ENCODE measurements at regions not wholly inside any gene's neighbourhood (a gene's known extent, or its start where the extent isn't known, plus 50 kb on each side); places are given as distances from the start of the nearest gene placed in this dataset.

DNA sequence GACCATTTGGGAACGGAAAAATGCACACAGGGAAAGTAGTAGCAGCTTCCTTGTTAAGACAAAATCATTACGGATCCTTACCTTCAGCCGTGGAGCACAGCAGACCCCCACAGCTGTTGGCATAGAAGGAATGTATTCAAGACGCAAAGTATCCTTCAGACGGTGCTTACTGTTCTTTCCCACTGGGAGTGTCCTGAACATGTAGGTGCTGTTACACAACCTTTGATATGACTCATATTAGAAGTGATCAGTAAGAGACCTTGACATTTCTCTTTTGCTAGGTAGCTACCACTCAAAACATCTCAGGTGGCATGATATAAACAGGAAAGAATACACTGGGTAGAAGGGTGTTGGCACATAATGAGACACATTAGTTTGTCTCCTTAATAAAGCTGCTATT is 154.0 kb upstream of the FMR1 start:
- H3K27me3 ChIP-seq (ENCODE audit: control insufficient read depth, insufficient read depth, low read length), result no peaks in the 10 kb centered on the region
- no peaks in the 10 kb centered on the region for H3K4me1 ChIP-seq (ENCODE audit: control insufficient read depth, insufficient read depth, low read length)
- H3K27ac ChIP-seq (ENCODE audit: low read length), result no peak overlapping the region
- POLR2A ChIA-PET, result no interaction called here
- in situ Hi-C loops (cut with HindIII; ENCODE audit: low pct_unique_long_range_greater_than_20kb, low sequenced_read_pairs) (no loop called here), intact Hi-C loops (cut with micrococcal nuclease; ENCODE audit: unreplicated experiment) (no loop called here)
- TF ChIP-seq, protein P1, sequence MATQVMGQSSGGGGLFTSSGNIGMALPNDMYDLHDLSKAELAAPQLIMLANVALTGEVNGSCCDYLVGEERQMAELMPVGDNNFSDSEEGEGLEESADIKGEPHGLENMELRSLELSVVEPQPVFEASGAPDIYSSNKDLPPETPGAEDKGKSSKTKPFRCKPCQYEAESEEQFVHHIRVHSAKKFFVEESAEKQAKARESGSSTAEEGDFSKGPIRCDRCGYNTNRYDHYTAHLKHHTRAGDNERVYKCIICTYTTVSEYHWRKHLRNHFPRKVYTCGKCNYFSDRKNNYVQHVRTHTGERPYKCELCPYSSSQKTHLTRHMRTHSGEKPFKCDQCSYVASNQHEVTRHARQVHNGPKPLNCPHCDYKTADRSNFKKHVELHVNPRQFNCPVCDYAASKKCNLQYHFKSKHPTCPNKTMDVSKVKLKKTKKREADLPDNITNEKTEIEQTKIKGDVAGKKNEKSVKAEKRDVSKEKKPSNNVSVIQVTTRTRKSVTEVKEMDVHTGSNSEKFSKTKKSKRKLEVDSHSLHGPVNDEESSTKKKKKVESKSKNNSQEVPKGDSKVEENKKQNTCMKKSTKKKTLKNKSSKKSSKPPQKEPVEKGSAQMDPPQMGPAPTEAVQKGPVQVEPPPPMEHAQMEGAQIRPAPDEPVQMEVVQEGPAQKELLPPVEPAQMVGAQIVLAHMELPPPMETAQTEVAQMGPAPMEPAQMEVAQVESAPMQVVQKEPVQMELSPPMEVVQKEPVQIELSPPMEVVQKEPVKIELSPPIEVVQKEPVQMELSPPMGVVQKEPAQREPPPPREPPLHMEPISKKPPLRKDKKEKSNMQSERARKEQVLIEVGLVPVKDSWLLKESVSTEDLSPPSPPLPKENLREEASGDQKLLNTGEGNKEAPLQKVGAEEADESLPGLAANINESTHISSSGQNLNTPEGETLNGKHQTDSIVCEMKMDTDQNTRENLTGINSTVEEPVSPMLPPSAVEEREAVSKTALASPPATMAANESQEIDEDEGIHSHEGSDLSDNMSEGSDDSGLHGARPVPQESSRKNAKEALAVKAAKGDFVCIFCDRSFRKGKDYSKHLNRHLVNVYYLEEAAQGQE (IDR thresholded peaks at IDR 0.05; ENCODE audit: insufficient read depth in 1 of 2, low read depth in 2 of 2, low read length in 1 of 2), result no peak
- H3K4me3 ChIP-seq (ENCODE audit: low read depth in 2 of 2, low read length in 2 of 2), result no peak overlapping the region
- DNase-seq (ENCODE audit: low read depth, low spot score), result no peak
- CTCF ChIA-PET, result no interaction called here
- BruUV-seq (replicated peaks), result no TSS peak
- H3K36me3 ChIP-seq (ENCODE audit: control insufficient read depth, insufficient read depth, low read length), result no peaks in the 10 kb centered on the region
- H3K9me3 ChIP-seq (ENCODE audit: control insufficient read depth, insufficient read depth, low read depth, low read length), result no peaks in the 10 kb centered on the region
- ATAC-seq, result no peak

DNA sequence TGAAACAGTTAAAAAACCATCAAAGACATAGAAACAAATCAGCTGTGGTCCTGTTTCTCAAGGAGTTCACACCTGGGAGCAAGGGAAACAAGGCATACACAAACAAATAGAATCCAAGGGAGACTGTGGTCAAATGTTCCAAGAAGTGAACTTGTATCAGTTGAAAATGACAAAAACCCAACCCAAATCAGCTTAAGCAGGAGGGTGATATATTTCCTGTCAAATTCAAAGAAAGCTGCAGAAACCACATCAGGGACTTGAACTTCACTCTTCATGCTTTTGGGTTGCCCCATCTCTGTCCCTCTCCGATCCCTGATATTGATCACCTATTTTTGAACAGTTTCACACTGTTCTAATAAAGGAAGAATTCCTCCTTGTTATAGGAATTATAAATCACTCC is 148.6 kb upstream of the FMR1 start:
- H3K9me3 ChIP-seq (ENCODE audit: control insufficient read depth, insufficient read depth, low read depth, low read length), result no peaks in the 10 kb centered on the region
- POLR2A ChIA-PET, result no interaction called here
- no TSS peak for BruUV-seq (replicated peaks)
- CTCF ChIA-PET, result no interaction called here
- no peak for ATAC-seq
- TF ChIP-seq POLR2AphosphoS5 (IDR thresholded peaks at IDR 0.05; ENCODE audit: low read depth, low read length), result no peak
- TF ChIP-seq, protein P1 (IDR thresholded peaks at IDR 0.05; ENCODE audit: insufficient read depth in 1 of 2, low read depth in 2 of 2, low read length in 1 of 2), result no peak
- no peak for TF ChIP-seq SIN3A (IDR thresholded peaks at IDR 0.05; ENCODE audit: borderline replicate concordance, insufficient read depth, low read depth, low read length)
- no peak for TF ChIP-seq TCF7L2 (IDR thresholded peaks at IDR 0.05; ENCODE audit: low read depth, low read length)
- TF ChIP-seq, protein P2, sequence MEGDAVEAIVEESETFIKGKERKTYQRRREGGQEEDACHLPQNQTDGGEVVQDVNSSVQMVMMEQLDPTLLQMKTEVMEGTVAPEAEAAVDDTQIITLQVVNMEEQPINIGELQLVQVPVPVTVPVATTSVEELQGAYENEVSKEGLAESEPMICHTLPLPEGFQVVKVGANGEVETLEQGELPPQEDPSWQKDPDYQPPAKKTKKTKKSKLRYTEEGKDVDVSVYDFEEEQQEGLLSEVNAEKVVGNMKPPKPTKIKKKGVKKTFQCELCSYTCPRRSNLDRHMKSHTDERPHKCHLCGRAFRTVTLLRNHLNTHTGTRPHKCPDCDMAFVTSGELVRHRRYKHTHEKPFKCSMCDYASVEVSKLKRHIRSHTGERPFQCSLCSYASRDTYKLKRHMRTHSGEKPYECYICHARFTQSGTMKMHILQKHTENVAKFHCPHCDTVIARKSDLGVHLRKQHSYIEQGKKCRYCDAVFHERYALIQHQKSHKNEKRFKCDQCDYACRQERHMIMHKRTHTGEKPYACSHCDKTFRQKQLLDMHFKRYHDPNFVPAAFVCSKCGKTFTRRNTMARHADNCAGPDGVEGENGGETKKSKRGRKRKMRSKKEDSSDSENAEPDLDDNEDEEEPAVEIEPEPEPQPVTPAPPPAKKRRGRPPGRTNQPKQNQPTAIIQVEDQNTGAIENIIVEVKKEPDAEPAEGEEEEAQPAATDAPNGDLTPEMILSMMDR (IDR thresholded peaks at IDR 0.05), result no peak
- in situ Hi-C loops (cut with HindIII; ENCODE audit: low pct_unique_long_range_greater_than_20kb, low sequenced_read_pairs) (no loop called here), intact Hi-C loops (cut with micrococcal nuclease; ENCODE audit: unreplicated experiment) (no loop called here)
- H3K27me3 ChIP-seq (ENCODE audit: control insufficient read depth, insufficient read depth, low read length), result no peaks in the 10 kb centered on the region
- no peaks in the 10 kb centered on the region for H3K4me1 ChIP-seq (ENCODE audit: control insufficient read depth, insufficient read depth, low read length)
- DNase-seq (ENCODE audit: low read depth, low spot score), result no peak
- no peak overlapping the region for H3K27ac ChIP-seq (ENCODE audit: low read length)
- H3K4me3 ChIP-seq (ENCODE audit: low read depth in 2 of 2, low read length in 2 of 2), result no peak overlapping the region
- no peaks in the 10 kb centered on the region for H3K36me3 ChIP-seq (ENCODE audit: control insufficient read depth, insufficient read depth, low read length)

Data from Panc1 (cell line).